Hepatocyte (in vitro differentiated cells): ENCODE measurements at regions not wholly inside any gene's neighbourhood (a gene's known extent, or its start where the extent isn't known, plus 50 kb on each side); places are given as distances from the start of the nearest gene placed in this dataset.

Experiments
- CTCF ChIP-seq: fragments of 200-600 bp; sonication (generic); IDR thresholded peaks from 2 replicates; pipeline ENCODE4 v1.5.1; 2016; ENCODE audit warnings: antibody characterized with exemption, mild to moderate bottlenecking; ENCODE audit not compliant: poor library complexity
- EZH2 ChIP-seq: fragments of 200-600 bp; sonication (generic); IDR thresholded peaks from 2 replicates; pipeline ENCODE4 v1.6.1; 2016; ENCODE audit warnings: antibody characterized with exemption, mild to moderate bottlenecking, borderline replicate concordance
- EZH2phosphoT487 ChIP-seq: fragments of 200-600 bp; sonication (generic); IDR thresholded peaks from one replicate; pipeline ENCODE4 v1.6.1; 2018; ENCODE audit warnings: antibody characterized with exemption, mild to moderate bottlenecking, low read depth, moderate library complexity; ENCODE audit not compliant: unreplicated experiment, severe bottlenecking

GRCh38 chr6:125528621-125529041 is 220.8 kb upstream of the HEY2 start:
- TF ChIP-seq CTCF (no peak), EZH2phosphoT487 (no peak), EZH2 (no peak)
